GM20000 (cell line): ENCODE measurements at regions not wholly inside any gene's neighbourhood (a gene's known extent, or its start where the extent isn't known, plus 50 kb on each side); places are given as distances from the start of the nearest gene placed in this dataset.

Experiments used
- DNase-seq: peaks from one replicate; pipeline ENCODE4 v3.0.0; 2012; ENCODE audit warnings: low spot score
- CTCF ChIP-seq: IDR thresholded peaks from 2 replicates; pipeline ENCODE4 v1.5.1; 2012; ENCODE audit warnings: mild to moderate bottlenecking, control low read depth; ENCODE audit errors: extremely low read depth, missing control alignments

- no peak for TF ChIP-seq CTCF
- DNase-seq = no peak
Observed at GRCh38 chr2:10980886-10981425, 69.2 kb downstream of the KCNF1 start.

GRCh38 chr2:10981451-10981850 is 69.7 kb downstream of the KCNF1 start:
- no peak for TF ChIP-seq CTCF
- no peak for DNase-seq

GRCh38 chr2:10981941-10982431 is 70.3 kb downstream of the KCNF1 start:
- DNase-seq = no peak
- no peak for TF ChIP-seq CTCF

- no peak for TF ChIP-seq CTCF
- DNase-seq = no peak
Observed at GRCh38 chr2:10982931-10983701, 71.4 kb downstream of the KCNF1 start.

- no peak for TF ChIP-seq CTCF
- no peak for DNase-seq
Observed at GRCh38 chr2:10983711-10984110, 72.0 kb downstream of the KCNF1 start.

GRCh38 chr2:10984418-10985135 is 72.8 kb downstream of the KCNF1 start:
- DNase-seq = no peak
- TF ChIP-seq CTCF = no peak

- DNase-seq = no peak
- no peak for TF ChIP-seq CTCF
Observed at GRCh38 chr2:10985260-10985659, 73.5 kb downstream of the KCNF1 start.
